Muscle layer of duodenum (tissue), 2 donors: ENCODE measurements at regions not wholly inside any gene's neighbourhood (a gene's known extent, or its start where the extent isn't known, plus 50 kb on each side); places are given as distances from the start of the nearest gene placed in this dataset.

ENCODE experiments used
- H3K27ac ChIP-seq: one replicate; pipeline ENCODE4 v1.7.0; 2013; ENCODE audit warnings: mild to moderate bottlenecking, low read length
- H3K27me3 ChIP-seq: one replicate; pipeline ENCODE4 v1.7.0; 2013; ENCODE audit warnings: low read depth, mild to moderate bottlenecking, control low read depth, low read length
- H3K36me3 ChIP-seq, 2 donors: one replicate each; pipeline ENCODE4 v1.7.0; 2013; ENCODE audit warnings: low read length in 2 of 2, control low read depth in 1 of 2, mild to moderate bottlenecking in 1 of 2; ENCODE audit not compliant: insufficient read depth in 2 of 2, control insufficient read depth in 1 of 2
- H3K4me1 ChIP-seq, 2 donors: one replicate each; pipeline ENCODE4 v1.7.0; 2013; ENCODE audit warnings: low read length in 2 of 2, mild to moderate bottlenecking in 2 of 2, control low read depth in 1 of 2, moderate library complexity in 1 of 2; ENCODE audit not compliant: insufficient read depth in 2 of 2, control insufficient read depth in 1 of 2
- H3K4me3 ChIP-seq, 2 donors: one replicate each; pipeline ENCODE4 v1.7.0; 2013; ENCODE audit warnings: low read length in 2 of 2, low read depth in 1 of 2, mild to moderate bottlenecking in 1 of 2
- H3K9me3 ChIP-seq, 2 donors: one replicate each; pipeline ENCODE4 v1.7.0; 2013; ENCODE audit warnings: low read length in 2 of 2, control low read depth in 1 of 2, mild to moderate bottlenecking in 1 of 2; ENCODE audit not compliant: control insufficient read depth in 1 of 2
- donor health status: healthy.

DNA sequence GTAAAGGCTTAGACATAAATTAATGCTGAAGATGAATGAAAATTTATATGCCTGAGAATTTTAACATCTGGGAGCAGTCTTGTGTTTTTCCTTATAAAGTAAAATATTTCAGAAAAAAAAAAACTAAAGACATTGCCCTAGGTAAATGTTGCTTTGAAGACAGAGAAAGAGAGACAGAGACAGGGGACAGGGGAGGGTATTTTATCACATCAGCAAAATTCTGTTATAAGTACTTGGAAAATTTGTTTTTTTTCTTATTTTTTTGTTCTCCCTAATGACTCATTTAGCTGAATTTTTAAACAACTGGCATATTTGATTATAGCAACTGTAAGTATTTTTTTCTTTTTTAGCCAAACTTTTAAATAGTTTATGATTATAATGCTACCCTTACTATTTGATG, 1540.6 kb upstream of the GBE1 start:
- no peaks in the 10 kb centered on the region for H3K4me1 ChIP-seq
- no peak overlapping the region for H3K27ac ChIP-seq
- no peaks in the 10 kb centered on the region for H3K27me3 ChIP-seq
- peaks cover 0 to 3% of the 10 kb centered on the region in 2 donors for H3K9me3 ChIP-seq
- H3K36me3 ChIP-seq, result no peaks in the 10 kb centered on the region
- no peak overlapping the region for H3K4me3 ChIP-seq

DNA sequence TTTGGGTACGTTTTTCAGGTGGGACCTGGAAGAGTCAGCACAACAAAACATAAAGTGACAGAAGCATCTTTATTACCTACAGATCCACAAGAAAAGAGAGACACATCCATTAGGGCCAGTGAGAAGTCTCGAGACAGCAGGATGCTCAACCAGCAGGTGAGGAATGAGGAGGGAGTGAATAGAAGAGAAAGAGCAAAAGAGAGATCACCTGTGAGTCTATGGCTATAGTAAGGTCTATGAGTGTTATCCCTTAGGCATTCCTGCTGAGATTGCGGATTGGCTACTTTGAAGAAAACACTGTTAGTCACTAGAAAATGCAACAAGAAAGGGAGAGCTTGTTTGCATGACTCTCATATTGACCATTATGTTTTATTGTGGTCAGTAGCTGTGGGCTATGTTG, 1556.2 kb upstream of the GBE1 start:
- no peaks in the 10 kb centered on the region for H3K4me1 ChIP-seq
- H3K4me3 ChIP-seq, result no peak overlapping the region
- no peak overlapping the region for H3K27ac ChIP-seq
- H3K9me3 ChIP-seq, result no peaks in the 10 kb centered on the region
- H3K36me3 ChIP-seq, result no peaks in the 10 kb centered on the region
- H3K27me3 ChIP-seq, result no peaks in the 10 kb centered on the region

DNA sequence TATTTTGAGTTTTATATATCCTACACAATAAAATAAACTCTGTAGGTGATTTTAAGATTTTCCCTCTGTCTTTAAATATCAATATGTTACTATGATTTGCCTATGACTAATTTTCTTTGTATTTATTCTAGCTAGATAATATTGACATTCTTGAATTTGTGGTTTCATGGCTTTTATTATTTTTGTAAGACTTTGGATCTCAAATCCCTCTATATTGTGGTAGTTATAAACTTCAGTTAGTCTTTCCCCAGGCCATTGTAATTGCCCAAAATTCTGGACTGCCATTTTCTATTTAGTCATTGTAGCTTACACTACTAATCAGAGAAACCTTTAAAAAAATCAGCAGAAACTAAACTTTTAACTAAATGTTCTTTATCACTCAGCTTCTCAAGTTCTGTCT, 1559.3 kb upstream of the GBE1 start:
- no peaks in the 10 kb centered on the region for H3K9me3 ChIP-seq
- no peak overlapping the region for H3K4me3 ChIP-seq
- no peak overlapping the region for H3K27ac ChIP-seq
- no peaks in the 10 kb centered on the region for H3K36me3 ChIP-seq
- H3K27me3 ChIP-seq, result no peaks in the 10 kb centered on the region
- H3K4me1 ChIP-seq, result no peaks in the 10 kb centered on the region

DNA sequence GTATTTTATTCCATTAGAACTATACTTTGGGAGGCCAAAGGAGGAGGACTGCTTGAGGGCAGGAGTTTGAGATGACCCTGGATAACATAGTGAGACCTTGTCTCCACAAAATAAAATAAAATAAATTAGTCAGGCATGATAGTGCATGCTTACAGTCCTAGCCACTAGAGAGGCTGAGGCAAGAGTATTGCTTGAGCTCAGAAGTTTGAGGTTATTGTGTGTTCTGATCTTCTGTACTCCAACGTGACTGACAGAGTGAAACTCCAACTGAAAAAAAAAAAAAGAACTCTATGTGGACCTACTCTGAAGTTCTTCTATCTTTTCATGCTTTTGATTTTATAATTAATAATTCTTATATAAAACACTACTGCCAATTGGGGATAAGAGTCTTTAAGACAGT, 1560.0 kb upstream of the GBE1 start:
- H3K36me3 ChIP-seq, result no peaks in the 10 kb centered on the region
- H3K27ac ChIP-seq, result no peak overlapping the region
- H3K9me3 ChIP-seq, result no peaks in the 10 kb centered on the region
- H3K4me3 ChIP-seq, result no peak overlapping the region
- H3K4me1 ChIP-seq, result no peaks in the 10 kb centered on the region
- H3K27me3 ChIP-seq, result no peaks in the 10 kb centered on the region

DNA sequence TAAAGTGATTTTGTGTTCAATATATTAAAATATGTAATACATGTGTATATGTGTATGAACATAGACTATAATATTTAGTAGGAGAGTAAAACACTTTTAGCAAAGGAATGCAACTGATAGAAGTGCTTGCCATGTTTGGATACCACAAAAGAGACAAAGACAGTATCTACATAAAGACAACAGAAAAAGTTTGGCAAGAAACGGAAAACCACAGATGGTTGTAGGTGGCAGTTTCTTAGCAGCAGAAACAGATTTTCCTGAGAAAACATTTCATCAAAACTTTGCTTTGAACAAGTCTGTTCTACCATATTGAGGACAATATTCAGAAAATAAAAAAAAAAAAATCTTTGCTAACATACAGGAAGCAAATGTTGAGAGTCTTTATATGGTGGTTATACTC, 1560.4 kb upstream of the GBE1 start:
- no peaks in the 10 kb centered on the region for H3K36me3 ChIP-seq
- no peaks in the 10 kb centered on the region for H3K27me3 ChIP-seq
- H3K4me3 ChIP-seq, result no peak overlapping the region
- no peak overlapping the region for H3K27ac ChIP-seq
- H3K4me1 ChIP-seq, result no peaks in the 10 kb centered on the region
- no peaks in the 10 kb centered on the region for H3K9me3 ChIP-seq

DNA sequence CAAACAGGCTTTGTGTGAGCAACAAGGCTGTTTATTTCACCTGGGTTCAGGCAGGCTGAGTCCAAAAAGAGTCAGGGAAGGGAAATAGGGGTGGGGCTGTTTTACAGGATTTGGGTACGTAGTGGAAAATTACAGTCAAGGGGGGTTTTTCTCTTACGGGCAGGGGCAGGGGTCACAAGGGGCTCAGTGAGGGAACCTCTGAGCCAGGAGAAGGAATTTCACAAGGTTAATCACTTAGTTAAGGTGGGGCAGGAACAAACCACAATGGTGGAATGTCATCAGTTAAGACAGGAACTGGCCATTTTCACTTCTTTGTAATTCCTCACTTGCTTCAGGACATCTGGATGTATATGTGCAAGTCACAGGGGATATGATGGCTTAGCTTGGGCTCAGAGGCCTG, 1592.8 kb upstream of the GBE1 start:
- Histone ChIP-seq H3K27ac (no peak overlapping the region), H3K9me3 (no peaks in the 10 kb centered on the region), H3K4me3 (no peak overlapping the region), H3K4me1 (no peaks in the 10 kb centered on the region), H3K36me3 (no peaks in the 10 kb centered on the region), H3K27me3 (no peaks in the 10 kb centered on the region)

DNA sequence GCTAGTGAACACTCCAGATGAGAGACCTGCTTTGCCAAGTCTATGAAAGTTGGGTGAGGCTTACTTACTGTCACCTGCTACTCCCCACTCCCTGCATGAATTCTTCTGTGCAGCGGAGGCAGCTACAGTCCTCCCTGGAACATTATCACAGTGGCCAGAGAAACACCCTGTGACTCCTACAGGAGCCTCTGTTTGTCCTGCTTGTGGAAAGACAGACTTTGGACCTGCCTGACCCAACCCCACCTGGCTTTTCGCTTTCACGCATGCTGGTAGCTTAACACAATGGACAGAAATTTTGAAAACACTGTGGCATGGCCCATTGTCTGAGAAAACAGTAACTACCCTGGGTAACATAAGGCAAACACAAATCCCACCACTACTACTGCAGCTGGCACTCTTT, 1565.5 kb upstream of the CADM2 start:
- Histone ChIP-seq H3K27ac (no peak overlapping the region), H3K9me3 (peaks cover 4 to 5% of the 10 kb centered on the region in 2 donors), H3K27me3 (no peaks in the 10 kb centered on the region), H3K4me3 (no peak overlapping the region), H3K4me1 (no peaks in the 10 kb centered on the region), H3K36me3 (no peaks in the 10 kb centered on the region)

DNA sequence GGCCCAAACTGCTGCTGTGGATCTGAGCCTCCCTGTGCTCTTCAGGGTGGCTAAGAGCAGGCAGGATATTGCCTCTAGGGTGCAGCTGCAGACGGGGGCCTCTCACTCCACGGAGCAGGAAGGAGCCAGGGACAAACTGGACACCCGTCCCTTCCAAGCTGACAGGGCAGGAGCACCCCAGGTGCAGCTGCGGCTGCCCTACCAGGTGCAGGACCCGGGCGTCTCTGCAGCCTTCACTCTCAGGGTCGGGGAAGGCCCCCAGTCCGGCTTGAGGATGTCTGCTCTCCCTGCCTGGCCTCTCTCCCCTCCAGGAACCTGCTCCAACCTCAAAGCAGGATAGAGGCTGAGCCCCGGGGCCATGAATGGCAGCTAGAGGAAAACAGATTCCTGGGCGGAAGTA, 1554.9 kb upstream of the CADM2 start:
- Histone ChIP-seq H3K4me1 (no peaks in the 10 kb centered on the region), H3K36me3 (no peaks in the 10 kb centered on the region), H3K27ac (no peak overlapping the region), H3K27me3 (no peaks in the 10 kb centered on the region), H3K9me3 (no peaks in the 10 kb centered on the region), H3K4me3 (no peak overlapping the region)

DNA sequence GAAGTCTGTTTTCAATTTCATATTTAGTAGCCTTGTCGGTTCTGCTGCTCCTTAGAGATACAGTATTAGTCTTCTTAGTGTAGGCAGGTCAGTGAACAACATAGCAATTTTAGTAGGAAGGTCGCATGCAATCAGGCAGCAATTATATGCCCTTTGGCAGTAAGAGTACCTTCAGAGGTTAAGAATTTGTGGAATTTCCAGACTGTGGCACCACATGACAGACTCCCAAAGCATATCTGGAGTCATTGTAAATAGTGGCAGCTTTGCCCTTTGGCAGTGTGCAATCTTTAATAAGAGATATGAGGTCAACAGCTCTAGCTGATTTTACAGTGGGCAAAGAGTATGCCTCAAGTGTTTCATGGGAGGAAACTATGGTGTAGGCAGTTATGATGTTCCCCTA, 1532.5 kb upstream of the CADM2 start:
- Histone ChIP-seq H3K27ac (no peak overlapping the region), H3K36me3 (no peaks in the 10 kb centered on the region), H3K4me1 (no peaks in the 10 kb centered on the region), H3K9me3 (no peaks in the 10 kb centered on the region), H3K27me3 (no peaks in the 10 kb centered on the region), H3K4me3 (no peak overlapping the region)

DNA sequence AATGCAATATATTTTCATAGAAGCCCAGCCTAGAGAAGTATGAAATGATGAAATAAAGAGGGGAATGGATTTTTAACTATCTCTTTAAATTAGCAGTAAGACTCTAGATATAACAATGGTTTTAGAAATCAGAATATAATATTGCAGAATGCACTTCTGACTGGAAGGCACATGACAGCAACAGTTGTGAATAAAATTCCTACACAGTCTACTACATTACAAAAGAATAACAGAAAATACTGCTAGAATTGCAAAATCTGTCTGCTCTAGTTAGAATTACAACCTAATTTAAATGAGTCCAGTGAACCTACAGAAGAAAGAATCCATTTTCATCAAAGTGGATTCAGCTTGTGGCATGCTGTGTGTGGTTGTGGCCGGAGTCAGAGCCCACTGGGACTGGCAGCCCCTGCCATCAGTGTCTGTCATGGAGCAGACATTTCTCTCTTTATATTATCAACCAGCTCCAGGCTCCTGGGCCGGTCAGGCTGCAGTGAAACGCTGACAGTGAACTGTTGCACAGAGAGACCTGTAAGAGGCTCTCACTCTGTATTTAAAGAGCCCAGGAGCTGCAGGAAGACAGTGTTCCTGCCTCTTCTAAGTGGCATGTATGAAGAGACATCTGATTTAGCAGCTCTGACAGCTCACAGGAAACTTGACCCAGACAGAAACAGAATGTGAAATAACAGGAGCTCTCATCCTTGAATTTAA, 1523.8 kb upstream of the CADM2 start:
- Histone ChIP-seq H3K27me3 (no peaks in the 10 kb centered on the region), H3K4me3 (no peak overlapping the region), H3K4me1 (no peaks in the 10 kb centered on the region), H3K36me3 (no peaks in the 10 kb centered on the region), H3K9me3 (no peaks in the 10 kb centered on the region), H3K27ac (no peak overlapping the region)

DNA sequence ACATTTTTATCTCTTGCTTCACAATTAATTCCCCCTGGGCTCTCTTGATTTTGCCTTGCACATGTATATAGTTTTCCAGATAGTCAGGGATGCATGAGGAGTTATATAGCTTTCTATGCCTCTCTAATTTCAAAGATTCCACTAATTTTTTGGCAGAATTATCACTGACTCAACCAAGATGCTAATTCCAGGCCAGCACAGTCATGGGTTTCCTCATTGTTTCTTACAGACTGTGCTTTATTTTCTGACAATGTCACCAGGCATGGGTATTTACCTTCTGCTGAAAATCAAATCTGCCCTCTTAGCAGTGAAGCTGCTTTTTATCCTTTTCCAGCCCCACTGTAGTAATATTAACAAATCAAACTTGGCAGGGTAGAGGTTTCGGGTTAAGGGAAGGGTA, 1520.6 kb upstream of the CADM2 start:
- Histone ChIP-seq H3K27me3 (no peaks in the 10 kb centered on the region), H3K9me3 (no peaks in the 10 kb centered on the region), H3K4me1 (no peaks in the 10 kb centered on the region), H3K27ac (no peak overlapping the region), H3K36me3 (no peaks in the 10 kb centered on the region), H3K4me3 (no peak overlapping the region)

DNA sequence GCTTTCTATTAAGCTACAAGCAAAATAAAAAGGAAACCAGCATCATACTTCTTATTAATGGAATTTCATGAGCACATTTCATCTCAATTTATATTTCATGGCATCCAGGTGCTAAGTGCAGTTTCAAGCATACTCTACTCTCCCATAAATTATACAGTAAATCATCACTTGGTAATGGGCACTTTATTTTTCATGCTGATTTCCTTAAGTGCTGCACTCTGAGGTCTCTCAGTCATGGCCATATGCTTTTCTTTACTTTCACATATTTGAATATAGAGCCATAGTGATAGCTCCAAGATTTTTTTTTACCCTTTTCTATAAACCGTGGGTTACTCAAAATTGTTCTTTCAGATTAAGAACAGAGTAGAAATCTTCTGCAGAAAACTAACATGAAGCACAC, 1505.7 kb upstream of the CADM2 start:
- Histone ChIP-seq H3K36me3 (no peaks in the 10 kb centered on the region), H3K9me3 (no peaks in the 10 kb centered on the region), H3K27me3 (no peaks in the 10 kb centered on the region), H3K27ac (no peak overlapping the region), H3K4me3 (no peak overlapping the region), H3K4me1 (peaks cover 0 to 3% of the 10 kb centered on the region in 2 donors)
